ENCODE measurements at regions not wholly inside any gene's neighbourhood (a gene's known extent, or its start where the extent isn't known, plus 50 kb on each side); places are given as distances from the start of the nearest gene placed in this dataset.

DNA sequence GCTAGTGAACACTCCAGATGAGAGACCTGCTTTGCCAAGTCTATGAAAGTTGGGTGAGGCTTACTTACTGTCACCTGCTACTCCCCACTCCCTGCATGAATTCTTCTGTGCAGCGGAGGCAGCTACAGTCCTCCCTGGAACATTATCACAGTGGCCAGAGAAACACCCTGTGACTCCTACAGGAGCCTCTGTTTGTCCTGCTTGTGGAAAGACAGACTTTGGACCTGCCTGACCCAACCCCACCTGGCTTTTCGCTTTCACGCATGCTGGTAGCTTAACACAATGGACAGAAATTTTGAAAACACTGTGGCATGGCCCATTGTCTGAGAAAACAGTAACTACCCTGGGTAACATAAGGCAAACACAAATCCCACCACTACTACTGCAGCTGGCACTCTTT, 1565.5 kb upstream of the CADM2 start:
- TF ChIP-seq, protein P1, sequence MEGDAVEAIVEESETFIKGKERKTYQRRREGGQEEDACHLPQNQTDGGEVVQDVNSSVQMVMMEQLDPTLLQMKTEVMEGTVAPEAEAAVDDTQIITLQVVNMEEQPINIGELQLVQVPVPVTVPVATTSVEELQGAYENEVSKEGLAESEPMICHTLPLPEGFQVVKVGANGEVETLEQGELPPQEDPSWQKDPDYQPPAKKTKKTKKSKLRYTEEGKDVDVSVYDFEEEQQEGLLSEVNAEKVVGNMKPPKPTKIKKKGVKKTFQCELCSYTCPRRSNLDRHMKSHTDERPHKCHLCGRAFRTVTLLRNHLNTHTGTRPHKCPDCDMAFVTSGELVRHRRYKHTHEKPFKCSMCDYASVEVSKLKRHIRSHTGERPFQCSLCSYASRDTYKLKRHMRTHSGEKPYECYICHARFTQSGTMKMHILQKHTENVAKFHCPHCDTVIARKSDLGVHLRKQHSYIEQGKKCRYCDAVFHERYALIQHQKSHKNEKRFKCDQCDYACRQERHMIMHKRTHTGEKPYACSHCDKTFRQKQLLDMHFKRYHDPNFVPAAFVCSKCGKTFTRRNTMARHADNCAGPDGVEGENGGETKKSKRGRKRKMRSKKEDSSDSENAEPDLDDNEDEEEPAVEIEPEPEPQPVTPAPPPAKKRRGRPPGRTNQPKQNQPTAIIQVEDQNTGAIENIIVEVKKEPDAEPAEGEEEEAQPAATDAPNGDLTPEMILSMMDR (conservative IDR thresholded peaks at IDR 0.05): no peak
- no peak for TF ChIP-seq ZFX (IDR thresholded peaks at IDR 0.05)
